ENCODE measurements at regions not wholly inside any gene's neighbourhood (a gene's known extent, or its start where the extent isn't known, plus 50 kb on each side); places are given as distances from the start of the nearest gene placed in this dataset.
"Not testable (repeated sequence)": the region's sequence is repeated elsewhere in the genome, so short reads cannot be mapped to it uniquely, and the experiment has no call there.

- H3K4me3 ChIP-seq (ENCODE audit: low read depth, low read length), result no peak overlapping the region
- no peak for DNase-seq (ENCODE audit: low read depth)
- TF ChIP-seq CTCF (IDR thresholded peaks at IDR 0.05; ENCODE audit: control insufficient read depth, extremely low read depth, insufficient read depth), result no peak
Observed at GRCh38 chr7:34222316-34222715, 317.0 kb downstream of the BMPER start.

- no peak for DNase-seq (ENCODE audit: low read depth)
- H3K4me3 ChIP-seq (ENCODE audit: low read depth, low read length), result no peak overlapping the region
- TF ChIP-seq CTCF (IDR thresholded peaks at IDR 0.05; ENCODE audit: control insufficient read depth, extremely low read depth, insufficient read depth), result no peak
Observed at GRCh38 chr7:34222722-34223121, 317.4 kb downstream of the BMPER start.

- DNase-seq (ENCODE audit: low read depth), result no peak
- TF ChIP-seq CTCF (IDR thresholded peaks at IDR 0.05; ENCODE audit: control insufficient read depth, extremely low read depth, insufficient read depth), result no peak
- H3K4me3 ChIP-seq (ENCODE audit: low read depth, low read length), result no peak overlapping the region
Observed at GRCh38 chr7:34224281-34224680, 318.9 kb downstream of the BMPER start.

GRCh38 chr7:34225193-34225592 lies 319.9 kb downstream of the BMPER start:
- TF ChIP-seq CTCF (IDR thresholded peaks at IDR 0.05; ENCODE audit: control insufficient read depth, extremely low read depth, insufficient read depth), result no peak
- DNase-seq (ENCODE audit: low read depth), result no peak

GRCh38 chr7:34227525-34227924 lies 322.2 kb downstream of the BMPER start:
- no peak for TF ChIP-seq CTCF (IDR thresholded peaks at IDR 0.05; ENCODE audit: control insufficient read depth, extremely low read depth, insufficient read depth)
- no peak overlapping the region for H3K4me3 ChIP-seq (ENCODE audit: low read depth, low read length)
- no peak for DNase-seq (ENCODE audit: low read depth)

More at GRCh38 chr7:34225193-34225592, 319.9 kb downstream of the BMPER start:
- no peak overlapping the region for H3K4me3 ChIP-seq (ENCODE audit: low read depth, low read length)

- DNase-seq (ENCODE audit: low read depth), result peak; percentile 90
- TF ChIP-seq CTCF (IDR thresholded peaks at IDR 0.05; ENCODE audit: control insufficient read depth, extremely low read depth, insufficient read depth), result 0 out of 2 replicates have a peak, but pooled peaks have one; percentile 12
- not testable (repeated sequence) for H3K4me3 ChIP-seq (ENCODE audit: low read depth, low read length)
Observed at GRCh38 chr7:34235101-34235500, 329.8 kb downstream of the BMPER start.

- TF ChIP-seq CTCF (IDR thresholded peaks at IDR 0.05; ENCODE audit: control insufficient read depth, extremely low read depth, insufficient read depth), result no peak
- DNase-seq (ENCODE audit: low read depth), result peak; percentile 96
- no peak overlapping the region for H3K4me3 ChIP-seq (ENCODE audit: low read depth, low read length)
Observed at GRCh38 chr7:34236057-34236456, 330.7 kb downstream of the BMPER start.

Data from LNCaP clone FGC (cell line).